Kidney epithelial cell (primary cell): ENCODE measurements at regions not wholly inside any gene's neighbourhood (a gene's known extent, or its start where the extent isn't known, plus 50 kb on each side); places are given as distances from the start of the nearest gene placed in this dataset.

Experiments
- DNase-seq: peaks from one replicate; pipeline ENCODE4 v3.0.0-alpha.2; 2010; ENCODE audit warnings: low read depth
- H3K27me3 ChIP-seq: 2 replicates; pipeline ENCODE4 v1.6.0; 2011; ENCODE audit warnings: low read length; ENCODE audit not compliant: control insufficient read depth, insufficient read depth
- H3K36me3 ChIP-seq: 2 replicates; pipeline ENCODE4 v1.5.1; 2011; ENCODE audit warnings: low read length; ENCODE audit not compliant: control insufficient read depth, insufficient read depth
- H3K4me3 ChIP-seq: 2 replicates; pipeline ENCODE4 v1.5.1; 2011; ENCODE audit warnings: low read depth, mild to moderate bottlenecking, control low read depth, low read length
- CTCF ChIP-seq: IDR thresholded peaks from 2 replicates; pipeline ENCODE4 v1.5.1; 2011; ENCODE audit warnings: mild to moderate bottlenecking, moderate library complexity, low read length, control low read depth, inconsistent platforms; ENCODE audit not compliant: insufficient read depth, poor library complexity, severe bottlenecking

- DNase-seq, result no peak
These were observed 125.2 kb downstream of the GADD45G start for GRCh38 chr9:89729954-89730530.

GRCh38 chr9:89730715-89731114, 125.9 kb downstream of the GADD45G start:
- DNase-seq, result no peak
- Histone ChIP-seq H3K27me3 (peaks cover 3% of the 10 kb centered on the region), H3K4me3 (no peak overlapping the region), H3K36me3 (no peaks in the 10 kb centered on the region)
- no peak for TF ChIP-seq CTCF

More at GRCh38 chr9:89729954-89730530, 125.2 kb downstream of the GADD45G start:
- Histone ChIP-seq H3K27me3 (peaks cover 3% of the 10 kb centered on the region), H3K36me3 (no peaks in the 10 kb centered on the region), H3K4me3 (no peak overlapping the region)
- no peak for TF ChIP-seq CTCF

GRCh38 chr9:89731262-89732182, 126.7 kb downstream of the GADD45G start:
- no peak overlapping the region for H3K4me3 ChIP-seq
- DNase-seq, result no peak
- no peaks in the 10 kb centered on the region for H3K36me3 ChIP-seq
- no peak for TF ChIP-seq CTCF
- peaks cover 3% of the 10 kb centered on the region for H3K27me3 ChIP-seq

- Histone ChIP-seq H3K36me3 (no peaks in the 10 kb centered on the region), H3K4me3 (no peak overlapping the region), H3K27me3 (peaks cover 3% of the 10 kb centered on the region)
- no peak for TF ChIP-seq CTCF
- DNase-seq, result no peak
These were observed 127.6 kb downstream of the GADD45G start for GRCh38 chr9:89732295-89732938.

GRCh38 chr9:89732939-89733324, 128.1 kb downstream of the GADD45G start:
- Histone ChIP-seq H3K36me3 (no peaks in the 10 kb centered on the region), H3K27me3 (peaks cover 3% of the 10 kb centered on the region), H3K4me3 (no peak overlapping the region)
- TF ChIP-seq CTCF, result no peak
- DNase-seq, result no peak
